ENCODE measurements at regions not wholly inside any gene's neighbourhood (a gene's known extent, or its start where the extent isn't known, plus 50 kb on each side); places are given as distances from the start of the nearest gene placed in this dataset.

- intact Hi-C loops (cut with DNase I; ENCODE audit: low total_unique reads): no loop called here
- H3K27me3 ChIP-seq: peaks cover 9 to 93% (median 58%) of the 10 kb centered on the region in 3 donors
- no peak overlapping the region for H3K27ac ChIP-seq
- TF ChIP-seq CTCF (IDR thresholded peaks at IDR 0.05) (no peak), POLR2AphosphoS5 (IDR thresholded peaks at IDR 0.05) (no peak), POLR2A (IDR thresholded peaks at IDR 0.05) (no peak)
- no peak overlapping the region for H3K4me3 ChIP-seq
- no peaks in the 10 kb centered on the region for H3K36me3 ChIP-seq
- no peaks in the 10 kb centered on the region for H3K9me3 ChIP-seq
- no peak for DNase-seq
- 13 to 19% (median 15%) methylated on average over 24 of the region's 24 CpGs for WGBS, 5 donors
- no peaks in the 10 kb centered on the region for H3K4me1 ChIP-seq
Measured at GRCh38 chr1:36585569-36586548, 103.1 kb upstream of the CSF3R start.

GRCh38 chr1:36584874-36585453 lies 102.3 kb upstream of the CSF3R start:
- H3K27me3 ChIP-seq: peaks cover 9 to 93% (median 53%) of the 10 kb centered on the region in 3 donors
- no peaks in the 10 kb centered on the region for H3K4me1 ChIP-seq
- H3K9me3 ChIP-seq: no peaks in the 10 kb centered on the region
- no peaks in the 10 kb centered on the region for H3K36me3 ChIP-seq
- no peak overlapping the region for H3K27ac ChIP-seq
- H3K4me3 ChIP-seq: no peak overlapping the region
- 65 to 83% (median 72%) methylated on average over 6 of the region's 6 CpGs for WGBS, 5 donors
- intact Hi-C loops (cut with DNase I; ENCODE audit: low total_unique reads): no loop called here
- DNase-seq: no peak
- TF ChIP-seq POLR2A (IDR thresholded peaks at IDR 0.05): no peak
- TF ChIP-seq CTCF (IDR thresholded peaks at IDR 0.05): no peak
- TF ChIP-seq POLR2AphosphoS5 (IDR thresholded peaks at IDR 0.05): no peak
- no peak for TF ChIP-seq EP300 (IDR thresholded peaks at IDR 0.05)

- WGBS, 5 donors: 62 to 69% (median 66%) methylated on average over 21 of the region's 21 CpGs
- intact Hi-C loops (cut with DNase I; ENCODE audit: low total_unique reads): no loop called here
- Histone ChIP-seq H3K4me1 (no peaks in the 10 kb centered on the region), H3K27ac (no peak overlapping the region), H3K27me3 (peaks cover 9 to 90% (median 53%) of the 10 kb centered on the region in 3 donors), H3K4me3 (no peak overlapping the region), H3K36me3 (no peaks in the 10 kb centered on the region), H3K9me3 (no peaks in the 10 kb centered on the region)
- no peak for DNase-seq
- TF ChIP-seq CTCF (IDR thresholded peaks at IDR 0.05) (no peak), POLR2AphosphoS5 (IDR thresholded peaks at IDR 0.05) (no peak)
Measured at GRCh38 chr1:36583980-36584782, 101.5 kb upstream of the CSF3R start.

GRCh38 chr1:36583080-36583479 lies 100.4 kb upstream of the CSF3R start:
- DNase-seq: no peak
- H3K36me3 ChIP-seq: no peaks in the 10 kb centered on the region
- H3K4me3 ChIP-seq: no peak overlapping the region
- TF ChIP-seq CTCF (IDR thresholded peaks at IDR 0.05) (no peak), POLR2A (IDR thresholded peaks at IDR 0.05) (no peak), POLR2AphosphoS5 (IDR thresholded peaks at IDR 0.05) (no peak), EP300 (IDR thresholded peaks at IDR 0.05) (no peak)
- 61 to 75% (median 71%) methylated on average over 3 of the region's 3 CpGs for WGBS, 5 donors
- no peaks in the 10 kb centered on the region for H3K9me3 ChIP-seq
- intact Hi-C loops (cut with DNase I; ENCODE audit: low total_unique reads): no loop called here
- no peaks in the 10 kb centered on the region for H3K4me1 ChIP-seq
- peaks cover under 1 to 89% (median 42%) of the 10 kb centered on the region in 3 donors for H3K27me3 ChIP-seq
- no peak overlapping the region for H3K27ac ChIP-seq
